Activated CD8-positive, alpha-beta memory T cell treated with anti-CD3 and anti-CD28 coated beads, Interleukin-2, amount 50 U/mL, for 48 hours (primary cell): ENCODE measurements at regions not wholly inside any gene's neighbourhood (a gene's known extent, or its start where the extent isn't known, plus 50 kb on each side); places are given as distances from the start of the nearest gene placed in this dataset.

Source experiments
- DNase-seq: peaks from one replicate; pipeline ENCODE4 v3.0.0-alpha.2; 2020

- no peak for DNase-seq
Observed at GRCh38 chr4:57291911-57292310, 181.7 kb upstream of the IGFBP7 start.

- DNase-seq: no peak
Observed at GRCh38 chr4:57287687-57288604, 177.8 kb upstream of the IGFBP7 start.

- DNase-seq: no peak
Observed at GRCh38 chr4:57282933-57283310, 172.7 kb upstream of the IGFBP7 start.

- DNase-seq: no peak
Observed at GRCh38 chr4:57280481-57280880, 170.3 kb upstream of the IGFBP7 start.

- DNase-seq: no peak
Observed at GRCh38 chr4:57278780-57279179, 168.6 kb upstream of the IGFBP7 start.

- DNase-seq: no peak
Observed at GRCh38 chr4:57274082-57274481, 163.9 kb upstream of the IGFBP7 start.

- DNase-seq: no peak
Observed at GRCh38 chr4:57270346-57270745, 160.2 kb upstream of the IGFBP7 start.

GRCh38 chr4:57265831-57266582 is 155.8 kb upstream of the IGFBP7 start:
- no peak for DNase-seq

- DNase-seq: no peak
Observed at GRCh38 chr4:57254754-57255153, 144.6 kb upstream of the IGFBP7 start.

GRCh38 chr4:57249083-57249482 is 138.9 kb upstream of the IGFBP7 start:
- no peak for DNase-seq

GRCh38 chr4:57243076-57243475 is 132.9 kb upstream of the IGFBP7 start:
- no peak for DNase-seq

GRCh38 chr4:57234252-57234775 is 124.1 kb upstream of the IGFBP7 start:
- DNase-seq: no peak

GRCh38 chr4:57233386-57233785 is 123.2 kb upstream of the IGFBP7 start:
- DNase-seq: no peak

- DNase-seq: no peak
Observed at GRCh38 chr4:57231781-57232180, 121.6 kb upstream of the IGFBP7 start.

- no peak for DNase-seq
Observed at GRCh38 chr4:57220734-57221133, 110.5 kb upstream of the IGFBP7 start.

- DNase-seq: no peak
Observed at GRCh38 chr4:57220172-57220571, 110.0 kb upstream of the IGFBP7 start.

GRCh38 chr4:57219431-57219830 is 109.2 kb upstream of the IGFBP7 start:
- DNase-seq: no peak

- DNase-seq: no peak
Observed at GRCh38 chr4:57214654-57215411, 104.6 kb upstream of the IGFBP7 start.

- DNase-seq: no peak
Observed at GRCh38 chr4:57211131-57211530, 100.9 kb upstream of the IGFBP7 start.

GRCh38 chr4:57206172-57206571 is 96.0 kb upstream of the IGFBP7 start:
- no peak for DNase-seq

- no peak for DNase-seq
Observed at GRCh38 chr4:57205580-57205979, 95.4 kb upstream of the IGFBP7 start.

- DNase-seq: no peak
Observed at GRCh38 chr4:57200799-57201327, 90.7 kb upstream of the IGFBP7 start.

GRCh38 chr4:57199267-57199666 is 89.1 kb upstream of the IGFBP7 start:
- DNase-seq: no peak
